T-helper 1 cell treated with Interleukin-12 subunit alpha and Interleukin-12 subunit beta and Interleukin-4 antibody, amounts not matched to agents 30 ng/mL and 1 ng/mL, for 36 hours (primary cell): ENCODE measurements at regions not wholly inside any gene's neighbourhood (a gene's known extent, or its start where the extent isn't known, plus 50 kb on each side); places are given as distances from the start of the nearest gene placed in this dataset.

Source experiments
- intact Hi-C: fragments of 100-400 bp; cut with micrococcal nuclease; formaldehyde crosslinking; loops from one replicate; pipeline ENCODE4 v1.15.1; 2024

DNA sequence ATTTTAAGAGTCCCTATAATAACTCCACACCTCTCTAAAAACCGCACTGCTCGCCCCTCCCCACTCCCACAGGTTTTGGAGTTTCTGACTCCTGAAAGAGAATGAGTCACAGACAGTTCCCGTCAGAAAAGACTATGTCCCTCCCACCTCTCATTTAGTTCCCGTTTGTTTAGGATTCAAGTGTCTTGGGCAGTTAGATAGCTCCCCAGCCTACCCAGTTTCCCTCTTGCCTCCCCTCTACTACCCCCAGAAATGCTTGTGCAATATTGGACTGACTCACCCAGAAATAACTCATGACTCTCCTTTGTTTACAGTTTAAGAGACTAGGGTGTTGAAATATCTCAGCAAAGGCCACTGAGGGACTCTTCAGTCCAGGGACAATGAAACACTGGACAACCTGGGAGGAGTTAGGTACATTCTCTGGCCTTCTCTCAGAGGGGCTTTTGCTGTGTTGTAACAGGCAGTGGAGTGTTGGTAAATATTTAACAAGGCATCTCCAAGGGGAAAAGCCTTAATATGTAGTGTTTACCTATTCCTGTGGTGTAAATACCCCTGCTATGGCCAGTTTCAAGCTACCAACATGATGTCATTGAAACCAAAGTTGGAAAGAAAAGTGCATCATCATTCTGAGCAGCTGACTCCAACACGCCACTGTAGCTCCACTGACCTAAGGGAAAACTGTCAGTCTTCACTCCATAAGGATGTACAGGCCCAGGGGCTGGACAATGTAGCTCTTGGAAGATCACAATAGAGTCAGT is 96.1 kb upstream of the CHD2 start:
- intact Hi-C loops = loop anchor here (10.0 kb wide), 1 partner anchor 1501 kb away; no protein-coding TSS in a partner anchor

DNA sequence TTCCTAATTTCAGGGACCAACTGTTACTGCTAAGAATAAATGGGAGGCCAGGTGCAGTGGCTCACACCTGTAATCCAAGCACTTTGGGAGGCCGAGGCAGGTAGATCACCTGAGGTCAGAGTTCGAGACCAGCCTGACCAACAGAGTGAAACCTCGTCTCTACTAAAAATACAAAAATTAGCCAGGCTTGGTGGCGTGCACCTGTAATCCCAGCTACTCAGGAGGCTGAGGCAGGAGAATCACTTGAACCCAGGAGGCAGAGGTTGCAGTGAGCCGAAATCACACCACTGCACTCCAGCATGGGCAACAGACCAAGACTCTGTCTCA is 95.6 kb upstream of the CHD2 start:
- intact Hi-C loops = loop anchor here (10.0 kb wide), 1 partner anchor 1500 kb away; no protein-coding TSS in a partner anchor

DNA sequence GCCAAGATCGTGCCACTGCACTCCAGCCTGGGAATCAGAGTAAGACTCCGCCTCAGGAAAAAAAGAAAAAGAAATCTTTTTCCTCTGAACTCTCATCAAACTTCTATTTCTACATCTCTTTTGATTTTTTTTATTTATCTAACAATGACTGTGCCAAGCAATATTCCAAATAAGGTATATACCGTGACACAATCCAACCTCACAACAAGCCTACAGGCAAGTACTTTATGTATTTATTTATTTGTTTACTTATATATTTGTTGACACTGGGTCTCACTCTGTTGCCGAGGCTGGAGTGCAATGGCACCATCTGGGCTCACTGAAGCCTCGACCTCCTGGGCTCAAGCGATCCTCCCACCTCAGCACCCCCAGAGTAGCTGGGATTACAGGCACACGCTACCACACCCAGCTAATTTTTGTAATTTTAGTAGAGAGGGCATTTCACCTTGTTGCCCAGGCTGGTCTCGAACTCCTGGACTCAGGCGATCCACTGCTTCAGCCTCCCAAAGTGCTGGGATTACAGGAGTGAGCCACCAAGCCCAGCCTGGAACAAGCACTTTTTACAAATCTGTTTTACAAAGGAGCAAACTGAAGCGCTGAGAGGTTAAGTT is 94.9 kb upstream of the CHD2 start:
- intact Hi-C loops = loop anchor here (10.0 kb wide), 1 partner anchor 1500 kb away; no protein-coding TSS in a partner anchor

DNA sequence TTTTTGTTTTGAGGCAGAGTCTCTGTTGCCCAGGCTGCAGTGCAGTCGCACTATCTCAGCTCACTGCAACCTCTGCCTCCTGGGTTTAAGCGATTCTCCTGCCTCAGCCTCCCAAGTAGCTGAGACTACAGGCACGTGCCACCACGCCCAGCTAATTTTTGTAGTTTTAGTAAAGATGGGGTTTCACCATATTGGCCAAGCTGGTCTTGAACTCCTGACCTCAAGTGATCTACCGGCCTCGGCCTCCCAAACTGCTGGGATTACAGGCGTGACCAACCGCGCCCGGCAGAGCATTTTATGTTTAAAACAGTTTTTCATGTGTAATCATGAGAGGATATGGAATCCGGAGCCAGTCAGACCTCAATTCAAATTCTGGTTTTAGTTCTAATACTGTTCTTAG is 94.0 kb upstream of the CHD2 start:
- intact Hi-C loops = loop anchor here (10.0 kb wide), 1 partner anchor 1499 kb away; no protein-coding TSS in a partner anchor

DNA sequence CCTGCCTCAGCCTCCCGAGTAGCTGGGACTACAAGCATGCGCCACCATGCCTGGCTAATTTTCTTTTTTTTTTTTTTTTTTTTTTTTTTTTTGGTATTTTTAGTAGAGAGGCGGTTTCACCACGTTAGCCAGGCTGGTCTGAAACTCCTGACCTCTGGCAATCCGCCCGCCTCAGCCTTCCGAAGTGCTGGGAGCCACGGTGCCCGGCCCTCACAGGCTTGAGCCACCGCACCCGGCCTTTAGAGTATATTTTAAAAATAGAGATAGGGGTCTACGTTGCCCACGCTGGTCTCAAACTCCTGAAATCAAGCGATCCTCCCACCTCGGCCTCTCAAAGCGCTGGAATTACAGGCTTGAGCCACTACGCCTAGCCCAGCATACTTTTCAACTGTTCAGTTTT is 93.4 kb upstream of the CHD2 start:
- intact Hi-C loops = loop anchor here (10.0 kb wide), 1 partner anchor 1498 kb away; no protein-coding TSS in a partner anchor

DNA sequence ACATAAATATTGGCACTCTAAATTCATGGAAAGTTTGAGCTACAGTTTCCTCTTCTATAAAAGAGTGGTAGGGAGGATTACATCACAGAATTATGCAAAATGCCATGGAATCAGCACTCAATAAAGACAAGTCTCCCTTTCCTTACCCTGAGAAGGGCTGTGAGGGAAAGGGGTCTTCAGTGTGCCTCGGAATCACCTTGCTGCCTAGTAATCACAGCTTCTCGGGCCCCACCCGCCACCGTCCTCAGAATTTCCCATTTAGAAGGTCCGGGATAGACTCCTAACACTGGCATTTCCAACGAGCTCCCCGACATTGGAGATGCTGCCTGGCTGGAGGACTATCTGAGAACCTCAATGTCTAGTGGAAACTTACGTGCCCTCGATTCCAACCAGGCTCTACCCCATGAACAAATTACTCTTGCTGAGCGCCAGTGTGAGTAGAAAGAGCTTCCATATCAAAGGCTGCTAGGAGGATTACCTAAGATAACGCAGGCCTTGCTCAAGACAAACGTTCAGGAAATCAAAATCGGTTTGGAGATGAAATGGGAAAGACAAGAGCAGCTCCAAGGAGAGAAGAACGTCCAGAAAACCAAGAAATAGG is 92.1 kb upstream of the CHD2 start:
- intact Hi-C loops = loop anchor here (10.0 kb wide), 1 partner anchor 1497 kb away; no protein-coding TSS in a partner anchor

DNA sequence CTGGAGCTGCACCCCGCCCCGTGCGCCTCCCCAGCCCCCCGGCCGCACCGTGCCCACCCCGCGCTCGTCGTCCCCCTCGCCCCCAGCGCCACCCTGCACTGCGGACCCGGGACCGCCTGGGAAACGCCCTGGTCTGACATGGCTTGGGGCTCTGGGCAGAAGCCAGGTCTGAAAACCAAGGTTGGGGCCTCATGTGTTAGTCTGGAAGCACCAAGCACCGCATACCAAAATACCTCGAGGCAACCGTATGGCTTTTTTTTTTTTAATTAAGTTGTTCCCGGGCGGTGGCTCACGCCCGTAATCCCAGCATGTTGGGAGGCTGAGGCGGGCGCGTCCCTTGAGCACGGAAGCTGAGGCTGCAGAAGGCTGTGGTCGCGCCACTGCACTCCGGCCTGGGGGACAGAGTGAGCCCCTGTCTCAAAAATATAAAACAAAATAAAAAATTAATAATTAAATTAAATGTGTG is 91.5 kb upstream of the CHD2 start:
- intact Hi-C loops = loop anchor here (1.0 to 10.0 kb wide), 9 partner anchors 12 to 1496 kb away; partner anchors contain the start of gene CHD2

DNA sequence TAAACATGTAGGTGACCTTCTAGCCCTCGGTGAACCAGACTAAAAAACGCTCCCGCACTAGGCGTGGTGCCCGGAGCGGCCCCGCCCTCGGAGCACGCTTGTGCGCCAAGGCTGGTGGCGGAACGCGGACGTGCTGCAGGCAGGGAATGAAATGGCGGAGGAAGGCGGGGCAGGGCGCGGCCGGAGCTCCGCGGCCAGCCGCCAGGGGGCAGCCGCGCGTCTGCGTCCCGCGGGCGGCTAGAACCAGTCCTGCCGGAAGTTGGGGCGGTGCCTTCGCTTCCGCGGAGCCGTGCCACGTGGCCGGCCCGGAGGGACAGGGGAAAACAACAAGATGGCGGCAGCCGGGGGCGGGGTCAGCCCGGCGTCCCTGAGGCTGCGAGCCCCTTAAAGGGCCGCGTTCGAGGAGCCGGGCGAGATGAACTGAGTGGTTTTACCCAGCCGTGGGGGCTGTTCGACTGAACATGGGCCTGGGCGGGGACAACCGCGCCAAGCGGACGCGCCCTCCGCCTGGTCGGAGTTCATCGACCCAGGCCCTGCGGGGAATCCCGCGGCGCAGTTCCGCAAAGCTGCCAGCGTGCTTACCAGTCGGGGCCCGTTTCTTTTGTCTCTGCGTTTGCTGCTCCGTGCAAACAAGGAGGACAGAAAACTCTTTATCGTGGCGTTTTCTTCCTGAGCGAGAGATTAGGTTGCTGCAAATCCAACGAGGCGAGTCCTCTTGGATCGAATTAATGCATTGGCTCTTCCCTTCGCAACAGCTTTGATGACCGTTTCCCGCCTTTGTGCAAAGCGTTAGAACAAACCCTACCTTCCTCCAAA is 90.9 kb upstream of the CHD2 start:
- intact Hi-C loops = loop anchor here (1.0 to 10.0 kb wide), 9 partner anchors 11 to 1496 kb away; partner anchors contain the start of gene CHD2

DNA sequence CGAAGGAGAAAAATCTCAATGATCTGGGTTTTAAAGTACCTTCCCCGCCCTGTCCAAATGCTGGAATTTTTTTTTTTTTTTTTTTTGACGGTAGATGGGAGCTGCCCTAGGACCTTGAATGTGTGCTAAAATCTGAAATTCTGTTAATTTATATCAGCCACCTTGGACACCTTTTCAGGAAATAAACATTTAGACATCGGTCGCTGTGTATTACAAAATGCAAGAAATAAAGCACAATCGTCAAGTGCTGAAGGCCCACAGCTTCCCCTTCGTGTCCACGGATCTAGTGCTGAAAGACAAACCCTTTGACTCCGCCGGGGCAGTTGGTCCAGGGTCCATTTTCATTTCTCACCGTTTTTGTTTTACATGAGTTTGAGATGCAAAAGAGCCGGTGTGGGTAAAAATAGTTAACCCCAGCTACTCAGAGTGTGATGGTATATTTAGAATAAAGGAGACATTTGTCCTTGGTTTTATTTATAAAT is 90.2 kb upstream of the CHD2 start:
- intact Hi-C loops = loop anchor here (1.0 to 10.0 kb wide), 9 partner anchors 10 to 1495 kb away; partner anchors contain the start of gene CHD2

DNA sequence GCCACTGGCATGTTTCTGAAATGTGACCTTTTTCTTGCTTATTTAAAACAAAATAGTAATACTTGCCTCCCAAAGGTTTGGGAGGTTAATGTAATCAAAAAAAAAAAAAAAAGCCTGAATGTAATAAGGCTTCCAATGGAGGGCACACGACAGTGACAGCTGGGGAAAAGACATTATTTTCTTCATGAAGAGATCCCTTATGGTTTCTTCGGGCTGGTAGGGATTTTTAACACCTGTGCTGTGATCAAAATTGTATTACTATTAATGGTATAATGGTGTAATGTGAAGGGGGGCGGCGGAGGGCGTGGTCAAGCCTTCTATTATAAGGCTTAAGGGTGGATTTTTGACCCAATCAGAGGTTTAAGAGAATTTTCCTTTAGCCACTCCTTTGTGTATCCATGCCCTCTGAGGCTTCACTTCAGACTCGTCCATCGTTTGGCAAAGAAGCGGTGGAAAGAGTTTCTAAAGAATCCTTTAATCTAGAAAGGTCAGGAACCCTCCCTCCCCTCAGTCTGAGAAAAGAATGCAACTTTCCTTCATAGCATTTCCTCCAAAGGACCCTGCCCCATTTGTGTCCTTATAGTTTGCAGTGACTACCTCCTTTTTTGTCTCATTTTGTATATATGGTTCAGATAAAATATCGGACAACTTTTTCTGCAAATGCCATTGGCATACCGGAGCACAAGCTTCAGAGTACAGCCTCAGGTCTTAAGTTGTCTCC is 89.5 kb upstream of the CHD2 start:
- intact Hi-C loops = no loop called here

DNA sequence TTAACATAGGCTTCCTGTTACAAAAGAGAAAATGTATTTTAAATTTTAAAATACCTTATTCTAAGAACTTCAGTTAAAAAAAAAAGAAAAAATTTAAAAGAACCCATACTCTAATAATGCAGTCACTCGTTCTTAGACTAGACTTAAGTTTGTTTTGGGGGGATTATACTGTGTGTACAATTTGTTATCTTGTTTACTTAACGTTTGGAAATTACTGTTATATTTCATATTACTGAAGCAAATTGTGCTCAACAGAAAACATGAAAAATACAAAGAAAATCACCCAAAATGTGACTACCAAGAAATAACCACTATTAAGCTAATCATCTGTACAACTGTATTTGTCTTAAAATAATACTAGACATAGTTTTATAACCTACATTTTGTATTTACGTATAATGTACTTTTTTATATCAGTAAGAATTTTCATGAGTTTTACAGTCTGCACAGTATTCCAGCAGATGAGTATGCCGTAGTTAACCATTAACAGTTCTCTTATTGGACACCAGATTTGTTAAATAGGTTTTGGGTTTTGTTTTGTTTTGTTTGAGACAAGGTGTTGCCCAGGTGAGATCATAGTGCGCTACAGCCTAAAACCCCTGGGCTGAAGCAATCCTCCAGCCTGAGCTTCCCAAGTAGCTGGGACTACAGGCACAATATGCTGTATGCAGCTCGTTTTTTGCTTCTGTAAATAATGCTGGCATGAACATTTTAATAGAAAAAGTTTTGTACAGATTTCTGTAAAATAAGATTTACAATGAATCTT is 88.8 kb upstream of the CHD2 start:
- intact Hi-C loops = no loop called here

DNA sequence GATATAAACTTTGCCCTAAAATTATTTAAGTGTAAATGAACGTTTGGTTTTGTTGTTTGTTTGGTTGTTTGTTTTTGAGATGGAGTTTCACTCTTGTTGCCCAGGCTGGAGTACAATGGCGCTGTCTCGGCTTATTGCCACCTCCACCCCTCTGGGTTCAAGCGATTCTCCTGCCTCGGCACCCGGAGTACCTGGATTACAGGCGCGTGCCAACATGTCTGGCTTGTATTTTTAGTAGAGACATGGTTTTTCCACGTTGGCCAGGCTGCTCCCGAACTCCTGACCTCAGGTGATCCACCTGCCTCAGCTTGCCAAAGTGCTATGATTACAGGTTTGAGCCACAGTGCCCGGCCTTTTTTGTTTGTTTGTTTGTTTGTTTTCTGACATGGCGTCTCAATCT is 87.9 kb upstream of the CHD2 start:
- intact Hi-C loops = no loop called here

DNA sequence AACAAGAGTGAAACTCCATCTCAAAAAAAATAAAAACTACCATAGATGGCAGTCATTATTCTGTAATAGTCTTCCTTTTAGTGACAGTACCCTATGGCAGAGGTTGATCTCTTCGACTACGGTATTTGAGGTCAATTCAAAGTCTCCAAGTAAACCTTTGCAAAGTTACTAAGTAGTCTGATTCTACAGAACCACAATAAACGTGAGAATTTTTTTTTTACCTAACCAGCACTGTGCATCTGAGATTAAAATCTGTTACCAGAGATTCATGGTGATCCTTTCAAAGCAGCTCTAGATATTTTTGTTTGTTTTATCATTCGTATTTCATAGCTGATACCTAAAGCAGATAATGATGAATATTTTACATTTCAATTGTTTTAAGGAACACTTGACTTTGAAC is 86.6 kb upstream of the CHD2 start:
- intact Hi-C loops = no loop called here

DNA sequence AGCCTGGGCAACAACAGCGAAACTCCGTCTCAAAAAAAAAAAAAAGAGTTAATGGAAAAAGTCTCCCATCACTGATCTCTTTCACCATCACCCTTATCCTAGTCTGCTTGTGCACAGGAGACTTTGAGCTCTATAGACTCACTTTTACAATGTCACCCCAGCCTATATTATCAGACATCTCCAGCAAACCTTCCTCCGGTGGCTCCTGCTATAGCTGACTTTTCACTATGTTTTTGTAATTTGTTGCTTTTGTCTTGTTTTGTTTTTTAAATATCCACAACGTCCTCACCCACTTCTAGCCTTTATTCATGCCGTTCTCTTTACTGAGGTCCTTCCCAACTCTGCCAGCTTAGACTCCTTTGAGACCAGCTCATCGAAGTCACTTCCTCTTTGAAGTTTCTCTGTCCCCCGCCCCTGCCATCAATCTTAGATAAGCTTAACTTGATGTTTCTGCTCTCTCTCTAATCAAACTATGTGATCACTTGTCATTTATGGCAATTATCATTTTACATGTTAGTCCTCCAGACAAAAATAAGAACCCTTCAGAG is 82.7 kb upstream of the CHD2 start:
- intact Hi-C loops = no loop called here

DNA sequence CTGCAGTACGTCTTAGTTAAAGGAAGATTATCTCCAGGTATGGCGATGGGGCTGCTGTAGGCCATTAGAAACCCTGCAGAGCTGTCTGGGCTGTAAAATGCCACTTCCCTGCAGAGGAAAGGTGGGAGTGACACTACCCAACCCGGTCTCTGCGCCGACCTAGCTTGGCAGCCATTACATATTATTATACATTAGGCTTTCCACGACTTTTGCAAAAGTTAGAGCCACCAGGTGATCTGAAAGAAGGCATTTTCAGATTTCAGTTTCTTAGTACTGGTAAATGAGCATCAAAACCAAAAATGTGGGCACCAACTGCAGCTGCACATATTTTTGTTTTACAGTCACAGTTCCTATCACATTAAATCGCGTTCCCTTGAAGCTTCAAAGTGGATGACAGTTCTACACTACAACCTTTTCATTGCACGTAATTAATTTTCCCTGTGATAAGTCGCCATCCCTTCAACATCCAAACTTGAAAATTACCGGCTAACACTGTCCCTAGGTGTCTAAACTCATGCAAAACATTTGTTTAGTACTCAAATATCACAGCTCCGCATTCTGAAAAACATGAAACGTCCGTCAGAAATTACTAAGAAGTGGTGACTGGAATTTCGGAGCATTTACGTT is 81.4 kb upstream of the CHD2 start:
- intact Hi-C loops = no loop called here

DNA sequence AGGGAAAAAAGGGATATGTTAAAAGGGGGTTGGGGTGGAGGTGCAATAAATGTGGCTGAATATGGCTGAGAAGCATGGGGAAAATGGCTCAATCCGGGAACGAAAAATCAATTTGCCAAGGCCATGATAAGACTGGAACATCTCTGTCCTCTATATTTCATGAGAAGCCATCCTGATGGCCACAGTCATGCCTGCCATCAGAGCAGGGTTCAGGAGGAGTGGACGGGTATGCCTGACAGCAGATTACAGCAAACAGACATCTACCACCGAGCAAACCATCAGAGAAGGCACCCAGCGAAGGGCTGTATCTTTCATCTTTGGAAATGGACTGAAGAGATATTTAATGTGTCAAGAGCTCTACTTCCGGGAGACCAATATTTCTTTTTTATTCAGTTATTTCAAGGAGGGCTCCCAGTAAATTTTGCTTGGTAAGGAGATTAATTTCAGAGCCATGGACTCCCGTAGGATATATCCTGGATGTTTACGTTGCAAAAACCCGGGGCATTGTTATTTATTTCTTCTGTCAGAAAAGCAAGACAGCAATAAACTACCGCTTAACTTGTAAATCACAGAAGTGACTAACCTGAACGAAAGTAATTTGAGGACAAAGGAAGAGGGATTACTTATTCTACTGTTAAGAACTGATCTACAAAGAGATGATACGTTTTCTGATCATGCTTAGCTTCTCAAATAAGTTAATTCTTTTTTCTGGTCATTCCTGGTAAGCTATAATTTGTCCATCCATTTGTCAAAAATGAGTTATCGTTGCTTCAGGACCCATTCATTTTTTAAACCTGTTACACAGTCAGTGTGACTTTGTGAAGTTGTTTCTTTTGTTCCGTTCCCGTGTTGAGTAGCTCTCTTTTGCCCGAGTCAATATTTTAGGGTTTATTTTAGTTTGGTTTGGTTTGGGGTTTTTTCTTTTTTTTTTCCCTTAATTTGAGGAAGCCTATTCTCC is 80.6 kb upstream of the CHD2 start:
- intact Hi-C loops = loop anchor here (1.0 kb wide), 5 partner anchors 10 to 63 kb away; no protein-coding TSS in a partner anchor

DNA sequence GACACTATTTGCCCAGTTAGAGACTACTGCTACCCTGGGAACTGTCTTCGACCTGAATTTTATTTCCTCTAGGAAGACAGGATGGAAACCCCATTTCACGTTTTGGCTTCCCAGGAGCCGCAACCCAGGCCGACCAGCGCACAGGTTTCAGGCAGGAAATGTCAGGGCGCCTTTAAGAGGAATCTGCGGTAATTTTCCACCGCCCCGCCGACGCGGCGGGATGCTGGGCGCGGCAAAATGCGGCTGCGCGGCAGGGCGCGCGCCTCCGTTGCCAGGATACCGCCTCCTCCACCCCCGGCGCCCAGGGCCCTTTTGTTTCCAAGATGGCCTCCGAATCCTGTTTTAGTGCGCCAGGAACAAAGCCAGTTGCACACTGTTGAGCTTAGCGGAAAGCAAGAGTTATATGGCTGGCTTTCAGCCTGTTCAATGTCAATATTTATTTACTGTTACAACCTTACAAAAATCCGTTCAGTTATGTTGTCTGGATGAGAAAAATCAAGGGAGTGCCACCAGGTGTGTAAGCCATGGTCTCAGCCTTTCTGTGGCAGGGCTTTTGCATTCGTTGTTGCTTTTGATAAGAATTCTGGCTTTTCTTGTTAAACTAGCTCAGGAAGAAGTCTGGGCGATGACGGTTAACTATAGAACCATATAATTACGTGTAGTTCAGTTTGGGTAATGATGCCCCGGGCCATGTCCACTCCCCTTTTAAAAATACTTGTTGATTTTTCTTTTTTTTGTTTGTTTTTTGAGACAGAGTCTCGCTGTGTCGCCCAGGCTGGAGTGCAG is 79.7 kb upstream of the CHD2 start:
- intact Hi-C loops = loop anchor here (1.0 kb wide), 5 partner anchors 11 to 62 kb away; no protein-coding TSS in a partner anchor
